NCI-H1694 treated with DMSO at 0.1 percent for 48 hours (cell line): ENCODE measurements at regions not wholly inside any gene's neighbourhood (a gene's known extent, or its start where the extent isn't known, plus 50 kb on each side); places are given as distances from the start of the nearest gene placed in this dataset.

ENCODE experiments used
- DNase-seq: peaks from one replicate; lab custom pipeline; 2025; lab: John Stamatoyannopoulos, UW

- DNase-seq, result no peak
Observed at GRCh38 chr13:104057861-104058260, 991.6 kb upstream of the SLC10A2 start.

- no peak for DNase-seq
Observed at GRCh38 chr13:104045907-104046306, 979.7 kb upstream of the SLC10A2 start.

- DNase-seq, result no peak
Observed at GRCh38 chr13:104043184-104043583, 977.0 kb upstream of the SLC10A2 start.

- no peak for DNase-seq
Observed at GRCh38 chr13:104034891-104035290, 968.7 kb upstream of the SLC10A2 start.

- no peak for DNase-seq
Observed at GRCh38 chr13:104025303-104025702, 959.1 kb upstream of the SLC10A2 start.

GRCh38 chr13:104024416-104025170, 958.4 kb upstream of the SLC10A2 start:
- DNase-seq, result no peak

GRCh38 chr13:104021806-104022397, 955.7 kb upstream of the SLC10A2 start:
- no peak for DNase-seq

- no peak for DNase-seq
Observed at GRCh38 chr13:104017317-104017716, 951.1 kb upstream of the SLC10A2 start.

- DNase-seq, result no peak
Observed at GRCh38 chr13:104015646-104016396, 949.6 kb upstream of the SLC10A2 start.

- no peak for DNase-seq
Observed at GRCh38 chr13:104014803-104015645, 948.8 kb upstream of the SLC10A2 start.

- no peak for DNase-seq
Observed at GRCh38 chr13:104011505-104012241, 945.5 kb upstream of the SLC10A2 start.

GRCh38 chr13:104008541-104009435, 942.6 kb upstream of the SLC10A2 start:
- no peak for DNase-seq

- no peak for DNase-seq
Observed at GRCh38 chr13:104008075-104008474, 941.9 kb upstream of the SLC10A2 start.

GRCh38 chr13:104006625-104007075, 940.4 kb upstream of the SLC10A2 start:
- DNase-seq, result peak; percentile 24

- DNase-seq, result no peak
Observed at GRCh38 chr13:104004572-104004971, 938.4 kb upstream of the SLC10A2 start.

GRCh38 chr13:104002216-104002615, 936.0 kb upstream of the SLC10A2 start:
- no peak for DNase-seq

- DNase-seq, result no peak
Observed at GRCh38 chr13:104001766-104002165, 935.5 kb upstream of the SLC10A2 start.

GRCh38 chr13:103996733-103997132, 930.5 kb upstream of the SLC10A2 start:
- DNase-seq, result no peak

GRCh38 chr13:103983948-103984347, 917.7 kb upstream of the SLC10A2 start:
- no peak for DNase-seq

GRCh38 chr13:103976371-103976770, 910.2 kb upstream of the SLC10A2 start:
- DNase-seq, result no peak
